ENCODE measurements at regions not wholly inside any gene's neighbourhood (a gene's known extent, or its start where the extent isn't known, plus 50 kb on each side); places are given as distances from the start of the nearest gene placed in this dataset.

- no peak overlapping the region for H3K27ac ChIP-seq (ENCODE audit: control insufficient read depth, insufficient read depth)
- 3% methylated on average over 2 of the region's 2 CpGs for WGBS (ENCODE audit: insufficient coverage, insufficient replicate concordance, low lambda C conversion rate, missing lambda C conversion rate)
- H3K36me3 ChIP-seq (ENCODE audit: control insufficient read depth in 2 of 2, insufficient read depth in 2 of 2, low read length in 1 of 2): no peaks in the 10 kb centered on the region
- no peak overlapping the region for H3K4me2 ChIP-seq (ENCODE audit: control insufficient read depth, insufficient read depth)
- ChIA-PET RAD21 (ENCODE audit: unreplicated experiment) (no interaction called here), CTCF (interaction anchor here (0.6 kb wide), 1 partner anchor 607 kb away, joined by 3 read pairs; no protein-coding TSS in a partner anchor), SMC1A (ENCODE audit: uncharacterized antibody, unreplicated experiment) (interaction anchor here (0.9 kb wide), 1 partner anchor 16 kb away, joined by 4 read pairs; no protein-coding TSS in a partner anchor), POLR2A (no interaction called here)
- intact Hi-C loops (cut with micrococcal nuclease; ENCODE audit: unreplicated experiment): no loop called here
- no peaks in the 10 kb centered on the region for H3K4me1 ChIP-seq (ENCODE audit: control insufficient read depth, insufficient read depth, low read length)
- no peaks in the 10 kb centered on the region for H3K79me2 ChIP-seq (ENCODE audit: control insufficient read depth, insufficient read depth, low read length)
- H3K4me3 ChIP-seq: no peak overlapping the region
- no TSS peak for BruUV-seq (replicated peaks)
- H3K9me3 ChIP-seq (replicated peaks; ENCODE audit: control insufficient read depth, insufficient read depth, low read length): no peaks in the 10 kb centered on the region
- no peak overlapping the region for H3K9ac ChIP-seq (ENCODE audit: control insufficient read depth, insufficient read depth, low read length)
- no peak overlapping the region for H2AFZ ChIP-seq (ENCODE audit: control insufficient read depth, low read depth, low read length)
- no peak for FAIRE-seq
- H3K27me3 ChIP-seq (replicated peaks in 1 of 2; ENCODE audit: control insufficient read depth in 2 of 2, insufficient read depth in 2 of 2, low read length in 1 of 2): no peaks in the 10 kb centered on the region
- no peak for DNase-seq (ENCODE audit: low read depth, low spot score)
- ATAC-seq: no peak
- no peaks in the 10 kb centered on the region for H4K20me1 ChIP-seq (ENCODE audit: control insufficient read depth, insufficient read depth)
- in situ Hi-C loops (cut with MboI): no loop called here
- TF ChIP-seq MXI1 (IDR thresholded peaks at IDR 0.05; ENCODE audit: low read depth, low read length) (no peak), HDAC6 (IDR thresholded peaks at IDR 0.05; ENCODE audit: unreplicated experiment) (no peak), BHLHE40 (IDR thresholded peaks at IDR 0.05; ENCODE audit: borderline replicate concordance in 1 of 2, low read depth in 2 of 2, low read length in 1 of 2) (no peak), STAT3 (IDR thresholded peaks at IDR 0.05; ENCODE audit: low read depth, low read length) (no peak), RBBP5 (conservative IDR thresholded peaks at IDR 0.05) (no peak), TARDBP (IDR thresholded peaks at IDR 0.05; ENCODE audit: borderline replicate concordance) (no peak), ATF3 (IDR thresholded peaks at IDR 0.05; ENCODE audit: borderline replicate concordance, extremely low read depth, low read depth, low read length) (no peak), NFXL1 (IDR thresholded peaks at IDR 0.05; ENCODE audit: borderline replicate concordance) (no peak), NR2C1 (IDR thresholded peaks at IDR 0.05) (no peak), REST (IDR thresholded peaks at IDR 0.05; ENCODE audit: low read depth, low read length) (no peak), JUND (IDR thresholded peaks at IDR 0.05; ENCODE audit: low read depth, low read length) (no peak), ELK1 (IDR thresholded peaks at IDR 0.05; ENCODE audit: low read depth, low read length) (no peak), EED (IDR thresholded peaks at IDR 0.05; ENCODE audit: low read depth) (no peak), BCL3 (IDR thresholded peaks at IDR 0.05; ENCODE audit: borderline replicate concordance, insufficient read depth, low read depth, low read length, poor library complexity, severe bottlenecking) (no peak), KLF5 (IDR thresholded peaks at IDR 0.05; ENCODE audit: partially characterized antibody) (no peak), NKRF (conservative IDR thresholded peaks at IDR 0.05) (no peak), FOXM1 (IDR thresholded peaks at IDR 0.05; ENCODE audit: low read depth, low read length) (no peak)
Measured at GRCh38 chr1:220391491-220391890, 119.2 kb upstream of the RAB3GAP2 start.
